IMR-90 (cell line): ENCODE measurements at regions not wholly inside any gene's neighbourhood (a gene's known extent, or its start where the extent isn't known, plus 50 kb on each side); places are given as distances from the start of the nearest gene placed in this dataset.

Experiments
- ATAC-seq: fragments of 200-7000 bp; cut with Tn5 transposase; 2 replicates; pipeline ENCODE4 v1.9.1; 2020; ENCODE audit warnings: low read depth, mild to moderate bottlenecking, moderate library complexity
- BruUV-seq: library from RNA; stranded (reverse); fragments of 400-500 nt; replicated peaks from 2 replicates; lab custom pipeline; 2021; lab: Mats Ljungman, UMichigan
- CTCF ChIA-PET: fragments of 300-600 bp; formaldehyde crosslinking; extraction: SDS; loops from one replicate; lab custom pipeline; 2021; ENCODE audit warnings: antibody characterized with exemption; lab: Yijun Ruan, JAX
- POLR2A ChIA-PET: fragments of 300-600 bp; sonication (Branson Sonifier 250); formaldehyde crosslinking; loops from one replicate; lab custom pipeline; 2022; ENCODE audit warnings: antibody characterized with exemption; ENCODE audit not compliant: unreplicated experiment; lab: Charles Lee
- DNase-seq: peaks from one replicate; pipeline ENCODE4 v3.0.0; 2013
- H2AFZ ChIP-seq: replicated peaks from 2 replicates; pipeline ENCODE3; 2013; ENCODE audit warnings: low read length, mild to moderate bottlenecking; ENCODE audit not compliant: poor library complexity
- H2AK5ac ChIP-seq: 2 replicates; pipeline ENCODE4 v1.6.1; 2013; ENCODE audit warnings: low read depth, low read length, inconsistent platforms
- H2AK9ac ChIP-seq: replicated peaks from 2 replicates; pipeline ENCODE3; 2013; ENCODE audit warnings: mild to moderate bottlenecking, low read depth, low read length, moderate library complexity; ENCODE audit not compliant: poor library complexity
- H2BK120ac ChIP-seq: 2 replicates; pipeline ENCODE4 v1.6.1; 2013; ENCODE audit warnings: low read depth, low read length, inconsistent platforms
- H2BK15ac ChIP-seq: 3 replicates; pipeline ENCODE4 v1.6.1; 2013; ENCODE audit warnings: low read depth, low read length, inconsistent platforms
- H2BK20ac ChIP-seq: 2 replicates; pipeline ENCODE4 v1.6.1; 2013; ENCODE audit warnings: low read depth, mild to moderate bottlenecking, inconsistent platforms, low read length, moderate library complexity
- H2BK5ac ChIP-seq: 2 replicates; pipeline ENCODE4 v1.6.1; 2013; ENCODE audit warnings: mild to moderate bottlenecking, low read depth, low read length, inconsistent platforms; ENCODE audit not compliant: poor library complexity, severe bottlenecking
- H3K14ac ChIP-seq: replicated peaks from 2 replicates; pipeline ENCODE4 v1.6.1; 2013; ENCODE audit warnings: low read depth, low read length, inconsistent platforms
- H3K18ac ChIP-seq: 2 replicates; pipeline ENCODE4 v1.6.1; 2013; ENCODE audit warnings: low read depth, low read length, control low read depth
- H3K23ac ChIP-seq: 2 replicates; pipeline ENCODE4 v1.6.1; 2013; ENCODE audit warnings: low read depth, low read length, inconsistent platforms
- H3K27ac ChIP-seq: 2 replicates; pipeline ENCODE4 v1.5.1; 2013; ENCODE audit warnings: mild to moderate bottlenecking, control low read depth, low read length; ENCODE audit not compliant: insufficient read depth
- H3K27me3 ChIP-seq: 2 replicates; pipeline ENCODE4 v1.6.1; 2013; ENCODE audit warnings: low read length; ENCODE audit not compliant: control insufficient read depth, insufficient read depth
- H3K36me3 ChIP-seq: 2 replicates; pipeline ENCODE4 v1.6.1; 2013; ENCODE audit warnings: low read length, mixed read lengths; ENCODE audit not compliant: control insufficient read depth, insufficient read depth
- H3K4ac ChIP-seq: 2 replicates; pipeline ENCODE4 v1.6.1; 2013; ENCODE audit warnings: low read depth, low read length, inconsistent platforms
- H3K4me1 ChIP-seq: 2 replicates; pipeline ENCODE4 v1.6.1; 2013; ENCODE audit warnings: low read length, mixed read lengths; ENCODE audit not compliant: control insufficient read depth, insufficient read depth
- H3K4me2 ChIP-seq: 2 replicates; pipeline ENCODE4 v1.6.1; 2013; ENCODE audit warnings: low read depth, mild to moderate bottlenecking, control low read depth, low read length, moderate library complexity
- H3K4me3 ChIP-seq: 2 replicates; pipeline ENCODE4 v1.5.1; 2013; ENCODE audit warnings: low read depth, mild to moderate bottlenecking, control low read depth, low read length, moderate library complexity; ENCODE audit not compliant: insufficient read depth
- H3K56ac ChIP-seq: 2 replicates; pipeline ENCODE4 v1.6.1; 2013; ENCODE audit warnings: low read length, inconsistent platforms; ENCODE audit not compliant: insufficient read depth; ENCODE audit errors: extremely low read depth
- H3K79me1 ChIP-seq, 2 experiments: 2 replicates each; pipeline ENCODE4 v1.6.1; 2013; ENCODE audit warnings: low read length in 2 of 2, inconsistent platforms in 1 of 2, low read depth in 1 of 2
- H3K9ac ChIP-seq: 2 replicates; pipeline ENCODE4 v1.6.1; 2013; ENCODE audit warnings: low read depth, low read length, control low read depth
- H3K9me1 ChIP-seq: 2 replicates; pipeline ENCODE4 v1.6.1; 2013; ENCODE audit warnings: low read length, inconsistent platforms; ENCODE audit not compliant: insufficient read depth
- H3K9me3 ChIP-seq: 2 replicates; pipeline ENCODE4 v1.6.1; 2013; ENCODE audit warnings: low read length; ENCODE audit not compliant: control insufficient read depth, insufficient read depth
- H4K20me1 ChIP-seq: 2 replicates; pipeline ENCODE4 v1.6.1; 2013; ENCODE audit warnings: low read length, inconsistent platforms; ENCODE audit not compliant: insufficient read depth
- H4K5ac ChIP-seq: 2 replicates; pipeline ENCODE4 v1.6.1; 2013; ENCODE audit warnings: mild to moderate bottlenecking, low read depth, low read length, control low read depth
- H4K8ac ChIP-seq, 2 experiments: 2 replicates each; pipeline ENCODE4 v1.6.1; 2013; ENCODE audit warnings: low read depth in 2 of 2, low read length in 2 of 2, control low read depth in 1 of 2, inconsistent platforms in 1 of 2
- H4K91ac ChIP-seq: 2 replicates; pipeline ENCODE4 v1.6.1; 2013; ENCODE audit warnings: low read depth, low read length, inconsistent platforms; ENCODE audit not compliant: insufficient read depth
- BHLHE40 ChIP-seq: fragments of 150-350 bp; IDR thresholded peaks from 2 replicates; pipeline ENCODE4 v1.6.1; 2016; ENCODE audit warnings: mild to moderate bottlenecking, low read depth, low read length
- MAZ ChIP-seq: IDR thresholded peaks from 2 replicates; pipeline ENCODE4 v1.6.1; 2012; ENCODE audit warnings: low read depth, mild to moderate bottlenecking, low read length, improper control_type of control experiment, moderate library complexity, borderline replicate concordance
- MXI1 ChIP-seq: IDR thresholded peaks from 2 replicates; pipeline ENCODE4 v1.6.1; 2012; ENCODE audit warnings: low read depth, mild to moderate bottlenecking, low read length, moderate library complexity, borderline replicate concordance
- NFE2L2 ChIP-seq: fragments of 150-350 bp; IDR thresholded peaks from 2 replicates; pipeline ENCODE4 v1.6.1; 2016; ENCODE audit warnings: low read depth, mild to moderate bottlenecking, low read length
- POLR2A ChIP-seq: IDR thresholded peaks from 2 replicates; pipeline ENCODE4 v1.6.1; 2012; ENCODE audit warnings: mild to moderate bottlenecking, low read depth, low read length
- RCOR1 ChIP-seq: IDR thresholded peaks from 2 replicates; pipeline ENCODE4 v1.6.1; 2012; ENCODE audit warnings: mild to moderate bottlenecking, low read length, improper control_type of control experiment; ENCODE audit not compliant: insufficient replicate concordance
- WGBS, 2 experiments: methylation state at CpG; one replicate each; pipeline versions ENCODE4 v1.1.5 to v1.1.7; 2013; ENCODE audit warnings: missing lambda C conversion rate in 2 of 2; ENCODE audit not compliant: insufficient read length in 1 of 2; ENCODE audit errors: extremely low coverage in 2 of 2; 5-methylcytosine and 5-hydroxymethylcytosine counted together
- dilution Hi-C: fragments of 300-500 bp; cut with HindIII; formaldehyde crosslinking; loops from one replicate; pipeline ENCODE4 v1.14.3; 2018; ENCODE audit warnings: low sequenced_read_pairs; ENCODE audit not compliant: unreplicated experiment
- in situ Hi-C: fragments of 300-500 bp; cut with MboI; formaldehyde crosslinking; loops from 3 replicates; pipeline ENCODE4 v1.14.3; 2019; ENCODE audit warnings: low sequenced_read_pairs, inconsistent platforms, mixed read lengths
- intact Hi-C: fragments of 100-400 bp; cut with micrococcal nuclease; formaldehyde crosslinking; loops from 2 replicates; pipeline ENCODE4 v1.10.0; 2022

DNA sequence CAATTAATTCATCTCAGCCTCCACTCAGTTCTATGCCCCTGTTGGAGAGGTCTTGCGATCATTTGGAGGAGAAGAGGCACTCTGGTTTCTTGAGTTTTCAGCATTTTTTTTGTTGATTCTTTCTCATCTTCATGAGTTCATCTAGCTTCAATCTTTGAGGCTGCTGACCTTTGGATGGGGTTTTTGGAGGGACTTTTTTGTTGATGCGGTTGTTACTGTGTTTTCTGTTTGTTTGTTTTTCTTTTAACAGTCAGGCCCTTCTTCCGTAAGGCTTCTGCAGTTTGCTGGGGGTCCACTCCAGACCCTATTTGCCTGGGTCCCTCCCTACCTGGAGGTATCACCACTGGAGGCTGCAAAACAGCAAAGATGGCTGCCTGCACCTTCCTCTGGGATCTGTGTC is 149.9 kb upstream of the RBBP8 start:
- H3K14ac ChIP-seq, result no peak overlapping the region
- no peak overlapping the region for H2AFZ ChIP-seq
- no peaks in the 10 kb centered on the region for H3K9me1 ChIP-seq
- H3K9ac ChIP-seq, result no peak overlapping the region
- no peak overlapping the region for H4K5ac ChIP-seq
- H2BK5ac ChIP-seq, result no peak overlapping the region
- H4K20me1 ChIP-seq, result no peaks in the 10 kb centered on the region
- DNase-seq (no peak), ATAC-seq (no peak)
- no peak overlapping the region for H2AK9ac ChIP-seq
- no peak overlapping the region for H3K27ac ChIP-seq
- H3K27me3 ChIP-seq, result peaks cover 6% of the 10 kb centered on the region
- H3K79me1 ChIP-seq, result no peaks in the 10 kb centered on the region
- no peak overlapping the region for H4K8ac ChIP-seq
- no peak overlapping the region for H3K56ac ChIP-seq
- no peak for TF ChIP-seq MAZ
- no peak for TF ChIP-seq BHLHE40
- TF ChIP-seq RCOR1, result no peak
- no peak for TF ChIP-seq MXI1
- TF ChIP-seq POLR2A, result no peak
- TF ChIP-seq NFE2L2, result no peak
- intact Hi-C loops, result no loop called here
- in situ Hi-C loops, result no loop called here
- no peak overlapping the region for H3K4me2 ChIP-seq
- no peak overlapping the region for H2BK20ac ChIP-seq
- no peaks in the 10 kb centered on the region for H3K9me3 ChIP-seq
- no peak overlapping the region for H3K4me3 ChIP-seq
- H2BK120ac ChIP-seq, result no peak overlapping the region
- H2BK15ac ChIP-seq, result no peak overlapping the region
- H2AK5ac ChIP-seq, result no peak overlapping the region
- H3K4ac ChIP-seq, result no peak overlapping the region
- no TSS peak for BruUV-seq
- no CpG with 5 or more reads among the region's 3 CpGs for WGBS, 2 experiments
- H3K18ac ChIP-seq, result no peak overlapping the region
- H4K91ac ChIP-seq, result no peak overlapping the region
- ChIA-PET POLR2A (no interaction called here), CTCF (no interaction called here)
- no peaks in the 10 kb centered on the region for H3K36me3 ChIP-seq
- no peaks in the 10 kb centered on the region for H3K4me1 ChIP-seq
- no peak overlapping the region for H3K23ac ChIP-seq
- dilution Hi-C loops, result no loop called here
